HEK293T (cell line): ENCODE measurements at regions not wholly inside any gene's neighbourhood (a gene's known extent, or its start where the extent isn't known, plus 50 kb on each side); places are given as distances from the start of the nearest gene placed in this dataset.

ENCODE experiments used
- BHLHE40 ChIP-seq: fragments of 450-650 bp; IDR thresholded peaks from 2 replicates; pipeline ENCODE4 v1.6.1; 2016; ENCODE audit warnings: mild to moderate bottlenecking, moderate library complexity, borderline replicate concordance
- ELF4 ChIP-seq: fragments of 450-650 bp; IDR thresholded peaks from 2 replicates; pipeline ENCODE4 v1.6.1; 2017; ENCODE audit warnings: antibody characterized with exemption
- FOXA1 ChIP-seq: fragments of 450-650 bp; IDR thresholded peaks from 2 replicates; pipeline ENCODE4 v1.6.1; 2016; ENCODE audit warnings: mild to moderate bottlenecking
- FOXK2 ChIP-seq: fragments of 450-650 bp; IDR thresholded peaks from 2 replicates; pipeline ENCODE4 v1.6.1; 2016; ENCODE audit warnings: mild to moderate bottlenecking
- L3MBTL2 ChIP-seq: fragments of 450-650 bp; conservative IDR thresholded peaks from 2 replicates; pipeline ENCODE4 v1.6.1; 2016; ENCODE audit warnings: mild to moderate bottlenecking
- LEF1 ChIP-seq: fragments of 450-650 bp; IDR thresholded peaks from 2 replicates; pipeline ENCODE4 v1.6.1; 2017; ENCODE audit warnings: mild to moderate bottlenecking, borderline replicate concordance
- NFRKB ChIP-seq: fragments of 450-650 bp; IDR thresholded peaks from 2 replicates; pipeline ENCODE4 v1.6.1; 2016; ENCODE audit warnings: mild to moderate bottlenecking, moderate library complexity
- SUZ12 ChIP-seq: fragments of 450-650 bp; IDR thresholded peaks from 2 replicates; pipeline ENCODE4 v1.6.1; 2016; ENCODE audit warnings: mild to moderate bottlenecking
- TARDBP ChIP-seq: fragments of 450-650 bp; IDR thresholded peaks from 2 replicates; pipeline ENCODE4 v1.6.1; 2016

- TF ChIP-seq FOXA1 = no peak
- no peak for TF ChIP-seq BHLHE40
- TF ChIP-seq NFRKB = no peak
- TF ChIP-seq FOXK2 = no peak
- no peak for TF ChIP-seq ELF4
- TF ChIP-seq L3MBTL2 = no peak
- no peak for TF ChIP-seq SUZ12
- no peak for TF ChIP-seq TARDBP
- no peak for TF ChIP-seq LEF1
Measured at GRCh38 chr20:6519556-6519955, 247.9 kb upstream of the BMP2 start.
